NB4 (cell line): ENCODE measurements at regions not wholly inside any gene's neighbourhood (a gene's known extent, or its start where the extent isn't known, plus 50 kb on each side); places are given as distances from the start of the nearest gene placed in this dataset.

Source experiments
- CTCF ChIP-seq: IDR thresholded peaks from one replicate; pipeline ENCODE4 v1.5.1; 2012; ENCODE audit warnings: low read depth, low read length
- MAX ChIP-seq: IDR thresholded peaks from 2 replicates; pipeline ENCODE4 v1.6.1; 2011; ENCODE audit warnings: low read depth, low read length
- MYC ChIP-seq: IDR thresholded peaks from 2 replicates; pipeline ENCODE4 v1.6.1; 2011; ENCODE audit warnings: low read depth, low read length
- POLR2A ChIP-seq: IDR thresholded peaks from 2 replicates; pipeline ENCODE4 v1.6.1; 2011; ENCODE audit warnings: mild to moderate bottlenecking; ENCODE audit not compliant: insufficient read length; ENCODE audit errors: extremely low read depth

GRCh38 chr2:167342769-167343168 lies 454.5 kb downstream of the XIRP2 start:
- TF ChIP-seq CTCF (no peak), POLR2A (no peak), MYC (no peak), MAX (no peak)
